Germinal center (tissue), 1 donor: ENCODE measurements at regions not wholly inside any gene's neighbourhood (a gene's known extent, or its start where the extent isn't known, plus 50 kb on each side); places are given as distances from the start of the nearest gene placed in this dataset.

Experiments
- DNase-seq: peaks from one replicate; pipeline ENCODE4 v3.0.0; 2012; ENCODE audit warnings: mixed read lengths, low spot score

- no peak for DNase-seq
Observed at GRCh38 chr9:86830356-86830755, 117.0 kb downstream of the GAS1 start.

GRCh38 chr9:86829496-86830046 lies 117.7 kb downstream of the GAS1 start:
- DNase-seq, result no peak

GRCh38 chr9:86828631-86829030 lies 118.7 kb downstream of the GAS1 start:
- no peak for DNase-seq

GRCh38 chr9:86827893-86828292 lies 119.4 kb downstream of the GAS1 start:
- no peak for DNase-seq

GRCh38 chr9:86825299-86825698 lies 122.0 kb downstream of the GAS1 start:
- no peak for DNase-seq

GRCh38 chr9:86822006-86822801 lies 125.1 kb downstream of the GAS1 start:
- no peak for DNase-seq

GRCh38 chr9:86821006-86821845 lies 126.1 kb downstream of the GAS1 start:
- no peak for DNase-seq

GRCh38 chr9:86819552-86819951 lies 127.8 kb downstream of the GAS1 start:
- no peak for DNase-seq

GRCh38 chr9:86818636-86819035 lies 128.7 kb downstream of the GAS1 start:
- no peak for DNase-seq

GRCh38 chr9:86816868-86817267 lies 130.4 kb downstream of the GAS1 start:
- no peak for DNase-seq

- DNase-seq, result no peak
Observed at GRCh38 chr9:86816366-86816765, 130.9 kb downstream of the GAS1 start.

- DNase-seq, result no peak
Observed at GRCh38 chr9:86812616-86813015, 134.7 kb downstream of the GAS1 start.

- no peak for DNase-seq
Observed at GRCh38 chr9:86809759-86810367, 137.4 kb downstream of the GAS1 start.

- DNase-seq, result no peak
Observed at GRCh38 chr9:86809151-86809550, 138.2 kb downstream of the GAS1 start.

GRCh38 chr9:86807367-86807976 lies 139.8 kb downstream of the GAS1 start:
- no peak for DNase-seq

GRCh38 chr9:86804011-86804410 lies 143.3 kb downstream of the GAS1 start:
- no peak for DNase-seq

- DNase-seq, result no peak
Observed at GRCh38 chr9:86802900-86803673, 144.2 kb downstream of the GAS1 start.

GRCh38 chr9:86801246-86801645 lies 146.1 kb downstream of the GAS1 start:
- no peak for DNase-seq

- no peak for DNase-seq
Observed at GRCh38 chr9:86800681-86801080, 146.6 kb downstream of the GAS1 start.

- no peak for DNase-seq
Observed at GRCh38 chr9:86798966-86799365, 148.3 kb downstream of the GAS1 start.

- no peak for DNase-seq
Observed at GRCh38 chr9:86796666-86797065, 150.6 kb downstream of the GAS1 start.
